GM12872 (cell line): ENCODE measurements at regions not wholly inside any gene's neighbourhood (a gene's known extent, or its start where the extent isn't known, plus 50 kb on each side); places are given as distances from the start of the nearest gene placed in this dataset.

ENCODE experiments used
- CTCF ChIP-seq: IDR thresholded peaks from 3 replicates; pipeline ENCODE4 v1.5.1; 2011; ENCODE audit warnings: low read depth, mild to moderate bottlenecking, low read length, moderate library complexity; ENCODE audit not compliant: insufficient read depth

GRCh38 chr9:117496307-117496706 lies 81.5 kb upstream of the ASTN2 start:
- TF ChIP-seq CTCF = no peak

- no peak for TF ChIP-seq CTCF
These were observed 79.7 kb upstream of the ASTN2 start for GRCh38 chr9:117494401-117495090.

GRCh38 chr9:117492476-117492875 lies 77.6 kb upstream of the ASTN2 start:
- no peak for TF ChIP-seq CTCF

- no peak for TF ChIP-seq CTCF
These were observed 76.6 kb upstream of the ASTN2 start for GRCh38 chr9:117491491-117491890.

GRCh38 chr9:117490199-117490598 lies 75.3 kb upstream of the ASTN2 start:
- no peak for TF ChIP-seq CTCF

- no peak for TF ChIP-seq CTCF
These were observed 73.8 kb upstream of the ASTN2 start for GRCh38 chr9:117488659-117489058.

- peak; percentile 99 for TF ChIP-seq CTCF
These were observed 72.8 kb upstream of the ASTN2 start for GRCh38 chr9:117487555-117488175.
